ENCODE measurements at regions not wholly inside any gene's neighbourhood (a gene's known extent, or its start where the extent isn't known, plus 50 kb on each side); places are given as distances from the start of the nearest gene placed in this dataset.

DNA sequence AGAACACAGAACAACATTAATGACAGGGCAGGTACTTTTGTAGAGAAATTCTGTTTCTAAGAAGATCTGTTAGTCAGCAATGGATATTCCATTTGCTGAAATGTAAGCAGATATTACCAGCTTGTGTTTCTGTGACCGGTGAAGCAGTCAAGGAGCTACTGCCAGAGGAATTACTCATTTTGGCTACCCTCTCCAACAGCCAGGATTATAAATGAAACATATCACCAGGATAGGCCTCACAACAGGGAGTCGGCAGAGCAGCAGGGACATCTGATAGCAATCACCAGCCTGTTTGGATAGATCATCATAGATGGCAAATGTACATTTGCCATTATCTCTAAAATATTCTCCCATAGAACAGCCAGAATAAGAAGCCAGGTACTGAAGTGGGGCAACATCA lies 440.7 kb downstream of the KCNH5 start:
- H3K4me3 ChIP-seq (ENCODE audit: low read depth, low read length): no peak overlapping the region

DNA sequence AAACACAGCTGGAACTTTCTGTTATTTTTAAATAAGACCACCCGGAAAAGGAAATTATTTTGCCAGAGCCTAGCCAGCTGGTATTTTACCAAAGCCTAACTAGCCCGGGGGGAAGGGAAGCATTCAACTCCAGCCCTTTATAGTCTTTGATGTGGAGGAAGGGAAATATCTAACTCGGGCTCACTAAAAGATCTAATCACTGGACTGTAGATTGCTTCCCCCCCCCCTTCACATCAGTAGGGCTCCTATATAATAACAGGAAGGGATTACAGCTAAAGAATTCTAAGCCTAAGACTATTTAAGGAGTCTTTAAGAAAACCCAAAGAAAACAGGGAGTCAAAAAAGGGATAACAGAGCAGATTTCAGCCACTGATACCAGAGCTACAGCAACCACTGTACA lies 431.1 kb downstream of the KCNH5 start:
- DNase-seq (ENCODE audit: low read depth): no peak
- no peak overlapping the region for H3K4me3 ChIP-seq (ENCODE audit: low read depth, low read length)
- TF ChIP-seq, protein P1, sequence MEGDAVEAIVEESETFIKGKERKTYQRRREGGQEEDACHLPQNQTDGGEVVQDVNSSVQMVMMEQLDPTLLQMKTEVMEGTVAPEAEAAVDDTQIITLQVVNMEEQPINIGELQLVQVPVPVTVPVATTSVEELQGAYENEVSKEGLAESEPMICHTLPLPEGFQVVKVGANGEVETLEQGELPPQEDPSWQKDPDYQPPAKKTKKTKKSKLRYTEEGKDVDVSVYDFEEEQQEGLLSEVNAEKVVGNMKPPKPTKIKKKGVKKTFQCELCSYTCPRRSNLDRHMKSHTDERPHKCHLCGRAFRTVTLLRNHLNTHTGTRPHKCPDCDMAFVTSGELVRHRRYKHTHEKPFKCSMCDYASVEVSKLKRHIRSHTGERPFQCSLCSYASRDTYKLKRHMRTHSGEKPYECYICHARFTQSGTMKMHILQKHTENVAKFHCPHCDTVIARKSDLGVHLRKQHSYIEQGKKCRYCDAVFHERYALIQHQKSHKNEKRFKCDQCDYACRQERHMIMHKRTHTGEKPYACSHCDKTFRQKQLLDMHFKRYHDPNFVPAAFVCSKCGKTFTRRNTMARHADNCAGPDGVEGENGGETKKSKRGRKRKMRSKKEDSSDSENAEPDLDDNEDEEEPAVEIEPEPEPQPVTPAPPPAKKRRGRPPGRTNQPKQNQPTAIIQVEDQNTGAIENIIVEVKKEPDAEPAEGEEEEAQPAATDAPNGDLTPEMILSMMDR (conservative IDR thresholded peaks at IDR 0.05; ENCODE audit: low read depth, low read length): no peak

More for the DNA sequence above, 440.7 kb downstream of the KCNH5 start:
- DNase-seq (ENCODE audit: low read depth): no peak
- TF ChIP-seq, protein P1 (conservative IDR thresholded peaks at IDR 0.05; ENCODE audit: low read depth, low read length): no peak

DNA sequence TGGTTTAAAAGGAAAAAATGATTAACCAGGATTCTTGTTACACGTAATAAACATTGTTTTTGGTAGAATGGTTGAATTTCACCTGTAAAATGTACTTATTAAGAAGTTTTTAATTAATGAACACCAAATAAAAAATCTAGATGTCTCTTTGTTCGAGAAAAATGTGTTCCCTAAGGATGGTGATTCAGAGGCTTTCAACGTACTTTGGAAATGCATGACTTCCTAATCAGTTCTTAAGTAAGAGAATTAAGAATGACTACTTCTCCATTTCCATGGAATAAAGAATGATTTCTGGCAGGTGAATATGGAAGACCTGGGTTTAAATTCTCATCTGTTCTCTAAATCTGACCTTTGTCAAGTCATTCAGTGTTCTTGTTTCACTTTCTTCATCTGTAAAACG lies 428.6 kb downstream of the KCNH5 start:
- no peak overlapping the region for H3K4me3 ChIP-seq (ENCODE audit: low read depth, low read length)

DNA sequence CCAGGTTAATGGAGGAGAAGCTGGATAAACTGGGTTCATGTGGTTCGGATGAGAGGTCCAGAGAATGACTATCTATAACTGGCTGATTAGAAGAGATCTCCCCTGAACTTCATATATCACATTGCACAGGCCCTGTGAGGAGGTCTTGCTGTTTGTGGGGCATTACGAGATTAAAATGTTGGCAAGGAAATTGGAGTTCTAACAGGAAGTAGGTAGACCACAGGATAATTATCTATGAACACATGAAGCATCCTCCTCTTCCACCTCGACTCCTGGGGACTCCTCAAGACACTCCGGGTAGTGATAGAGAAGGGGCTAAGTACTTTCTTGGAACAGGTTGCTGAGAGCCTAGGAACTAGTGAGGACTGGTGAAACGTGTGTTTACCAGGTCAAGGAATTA lies 418.8 kb downstream of the KCNH5 start:
- H3K4me3 ChIP-seq (ENCODE audit: low read depth, low read length): no peak overlapping the region
- TF ChIP-seq, protein P1 (conservative IDR thresholded peaks at IDR 0.05; ENCODE audit: low read depth, low read length): no peak
- DNase-seq (ENCODE audit: low read depth): no peak

More for the DNA sequence above, 428.6 kb downstream of the KCNH5 start:
- DNase-seq (ENCODE audit: low read depth): no peak
- TF ChIP-seq, protein P1 (conservative IDR thresholded peaks at IDR 0.05; ENCODE audit: low read depth, low read length): no peak

DNA sequence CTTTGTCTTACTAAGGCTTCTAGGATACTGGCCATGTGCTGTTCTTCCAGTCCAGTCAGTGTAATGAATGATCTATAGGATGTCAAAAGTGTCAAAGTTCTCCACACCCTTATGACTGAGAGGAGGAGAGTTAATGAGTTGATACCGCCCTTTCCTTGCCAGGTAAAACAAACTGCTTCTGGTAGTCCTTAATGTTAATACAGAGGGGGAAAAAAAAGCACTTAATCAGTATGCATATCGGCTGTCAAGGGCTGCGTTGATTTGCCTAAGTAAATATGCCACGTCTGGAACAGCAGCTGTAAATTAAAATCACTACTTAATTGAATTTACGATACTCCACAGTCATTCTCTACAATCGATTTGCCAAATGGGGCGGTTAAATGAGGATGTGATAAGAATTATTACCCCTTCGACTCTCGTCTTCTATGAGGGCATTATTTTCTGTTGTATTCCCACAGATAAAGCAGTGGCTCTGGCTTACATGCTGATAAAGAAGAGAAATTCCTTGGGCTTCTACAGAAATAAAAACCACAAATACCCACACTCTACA lies 416.0 kb downstream of the KCNH5 start:
- H3K4me3 ChIP-seq (ENCODE audit: low read depth, low read length): no peak overlapping the region
- DNase-seq (ENCODE audit: low read depth): no peak
- TF ChIP-seq, protein P1 (conservative IDR thresholded peaks at IDR 0.05; ENCODE audit: low read depth, low read length): no peak

DNA sequence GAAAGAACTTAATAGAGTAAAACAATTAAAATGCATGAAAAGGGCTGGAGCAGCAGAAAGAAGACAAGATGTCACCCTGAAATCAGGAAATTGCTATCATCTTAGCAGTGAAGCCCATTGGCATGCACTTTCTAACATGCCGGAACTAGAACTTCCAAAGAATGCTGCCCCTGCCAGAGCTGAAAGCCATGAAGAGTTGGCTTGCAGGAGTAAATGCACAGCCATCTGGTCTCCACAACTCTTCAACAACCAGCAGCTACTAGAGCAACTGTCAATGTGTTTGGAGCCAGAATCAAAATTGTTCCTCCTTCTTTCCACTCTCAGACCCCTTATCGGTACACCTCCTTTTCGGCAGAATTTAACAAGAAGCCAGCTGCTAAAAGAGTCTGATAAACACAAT lies 414.1 kb downstream of the KCNH5 start:
- TF ChIP-seq, protein P1 (conservative IDR thresholded peaks at IDR 0.05; ENCODE audit: low read depth, low read length): no peak
- no peak overlapping the region for H3K4me3 ChIP-seq (ENCODE audit: low read depth, low read length)
- no peak for DNase-seq (ENCODE audit: low read depth)

DNA sequence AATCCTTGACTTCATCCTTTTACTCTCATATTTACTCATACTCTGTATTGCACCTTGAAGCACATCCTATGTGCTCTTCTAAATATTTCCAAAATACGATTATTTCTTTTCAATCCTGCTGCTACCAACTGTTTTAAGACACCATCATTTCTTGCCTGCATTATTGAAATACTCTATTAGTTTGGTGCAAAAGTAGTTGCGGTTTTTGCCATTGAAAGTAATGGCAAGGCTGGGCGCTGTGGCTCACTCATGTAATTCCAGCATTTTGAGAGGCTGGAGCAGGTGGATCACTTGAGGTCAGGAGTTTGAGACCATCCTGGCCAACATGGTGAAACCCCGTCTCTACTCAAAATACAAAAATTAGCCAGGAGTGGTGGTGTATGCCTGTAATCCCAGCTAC lies 412.5 kb downstream of the KCNH5 start:
- H3K4me3 ChIP-seq (ENCODE audit: low read depth, low read length): no peak overlapping the region
- TF ChIP-seq, protein P1 (conservative IDR thresholded peaks at IDR 0.05; ENCODE audit: low read depth, low read length): no peak
- no peak for DNase-seq (ENCODE audit: low read depth)

Data from choroid plexus epithelial cell (primary cell).